ENCODE measurements at regions not wholly inside any gene's neighbourhood (a gene's known extent, or its start where the extent isn't known, plus 50 kb on each side); places are given as distances from the start of the nearest gene placed in this dataset.

- FAIRE-seq, result no peak
Measured at GRCh38 chr4:96317891-96318290, 478.0 kb downstream of the PDHA2 start.

GRCh38 chr4:96326846-96327245, 487.0 kb downstream of the PDHA2 start:
- Histone ChIP-seq H3K79me2 (ENCODE audit: control insufficient read depth, insufficient read depth, low read length) (no peaks in the 10 kb centered on the region), H3K9ac (ENCODE audit: control insufficient read depth, extremely low read depth, insufficient read depth, low read length) (no peak overlapping the region), H3K4me2 (ENCODE audit: control insufficient read depth, extremely low read depth, insufficient read depth, low read depth, low read length) (no peak overlapping the region), H3K4me3 (ENCODE audit: control insufficient read depth in 2 of 3, extremely low read depth in 1 of 3, insufficient read depth in 2 of 3, low read depth in 1 of 3, low read length in 3 of 3) (no peak overlapping the region), H3K27me3 (ENCODE audit: control insufficient read depth, extremely low read depth, insufficient read depth, low read length) (no peaks in the 10 kb centered on the region), H2AFZ (ENCODE audit: control insufficient read depth, low read length) (no peak overlapping the region), H3K4me1 (ENCODE audit: control insufficient read depth, extremely low read depth, insufficient read depth, low read length) (no peaks in the 10 kb centered on the region), H3K27ac (ENCODE audit: control insufficient read depth, insufficient read depth, low read length) (no peak overlapping the region), H3K36me3 (ENCODE audit: control insufficient read depth in 2 of 2, extremely low read depth in 1 of 2, insufficient read depth in 2 of 2, low read length in 2 of 2) (no peaks in the 10 kb centered on the region), H3K9me3 (ENCODE audit: control insufficient read depth, low read depth, low read length) (no peaks in the 10 kb centered on the region), H3K9me1 (ENCODE audit: control insufficient read depth, extremely low read depth, insufficient read depth, low read length) (no peaks in the 10 kb centered on the region), H4K20me1 (ENCODE audit: control insufficient read depth, extremely low read depth, insufficient read depth, low read length) (no peaks in the 10 kb centered on the region)
- TF ChIP-seq EZH2 (IDR thresholded peaks at IDR 0.05; ENCODE audit: low read length) (no peak), CTCF (optimal IDR thresholded peaks at IDR 0.05 in 1 of 3, IDR thresholded peaks at IDR 0.05 in 1 of 3, conservative IDR thresholded peaks at IDR 0.05 in 1 of 3; ENCODE audit: extremely low read depth in 1 of 3, insufficient read depth in 2 of 3, low read length in 3 of 3) (no peak)
- FAIRE-seq (no peak), DNase-seq (ENCODE audit: low read depth, low spot score) (no peak)
- dilution Hi-C loops (cut with MboI; ENCODE audit: extremely low pct_ligation_motif_present, low sequenced_read_pairs), result no loop called here

More at GRCh38 chr4:96317891-96318290, 478.0 kb downstream of the PDHA2 start:
- Histone ChIP-seq H3K4me2 (ENCODE audit: control insufficient read depth, extremely low read depth, insufficient read depth, low read depth, low read length) (no peak overlapping the region), H3K36me3 (ENCODE audit: control insufficient read depth in 2 of 2, extremely low read depth in 1 of 2, insufficient read depth in 2 of 2, low read length in 2 of 2) (no peaks in the 10 kb centered on the region), H3K27ac (ENCODE audit: control insufficient read depth, insufficient read depth, low read length) (no peak overlapping the region), H3K79me2 (ENCODE audit: control insufficient read depth, insufficient read depth, low read length) (no peaks in the 10 kb centered on the region), H2AFZ (ENCODE audit: control insufficient read depth, low read length) (no peak overlapping the region), H3K9me3 (ENCODE audit: control insufficient read depth, low read depth, low read length) (no peaks in the 10 kb centered on the region), H3K27me3 (ENCODE audit: control insufficient read depth, extremely low read depth, insufficient read depth, low read length) (no peaks in the 10 kb centered on the region), H3K9me1 (ENCODE audit: control insufficient read depth, extremely low read depth, insufficient read depth, low read length) (no peaks in the 10 kb centered on the region), H3K4me1 (ENCODE audit: control insufficient read depth, extremely low read depth, insufficient read depth, low read length) (no peaks in the 10 kb centered on the region), H3K4me3 (ENCODE audit: control insufficient read depth in 2 of 3, extremely low read depth in 1 of 3, insufficient read depth in 2 of 3, low read depth in 1 of 3, low read length in 3 of 3) (no peak overlapping the region), H4K20me1 (ENCODE audit: control insufficient read depth, extremely low read depth, insufficient read depth, low read length) (no peaks in the 10 kb centered on the region), H3K9ac (ENCODE audit: control insufficient read depth, extremely low read depth, insufficient read depth, low read length) (no peak overlapping the region)
- DNase-seq (ENCODE audit: low read depth, low spot score), result no peak
- no peak for TF ChIP-seq CTCF (optimal IDR thresholded peaks at IDR 0.05 in 1 of 3, IDR thresholded peaks at IDR 0.05 in 1 of 3, conservative IDR thresholded peaks at IDR 0.05 in 1 of 3; ENCODE audit: extremely low read depth in 1 of 3, insufficient read depth in 2 of 3, low read length in 3 of 3)
- TF ChIP-seq EZH2 (IDR thresholded peaks at IDR 0.05; ENCODE audit: low read length), result no peak
- dilution Hi-C loops (cut with MboI; ENCODE audit: extremely low pct_ligation_motif_present, low sequenced_read_pairs), result loop anchor here (25.0 kb wide), 1 partner anchor 519 kb away; no protein-coding TSS in a partner anchor

Measured in keratinocyte (primary cell).